SKM-1 (cell line): ENCODE measurements at regions not wholly inside any gene's neighbourhood (a gene's known extent, or its start where the extent isn't known, plus 50 kb on each side); places are given as distances from the start of the nearest gene placed in this dataset.
A peak's percentile ranks its signal among the peaks of the same experiment; 100 is the strongest.
"Not testable (repeated sequence)": the region's sequence is repeated elsewhere in the genome, so short reads cannot be mapped to it uniquely, and the experiment has no call there.

Experiments used
- DNase-seq: peaks from one replicate; lab custom pipeline; 2025; ENCODE audit not compliant: unreplicated experiment; lab: John Stamatoyannopoulos, UW

- no peak for DNase-seq
These were observed 90.2 kb downstream of the ZNF467 start for GRCh38 chr7:149683181-149683580.

GRCh38 chr7:149682038-149682437 is 91.3 kb downstream of the ZNF467 start:
- no peak for DNase-seq

GRCh38 chr7:149681274-149681673 is 92.1 kb downstream of the ZNF467 start:
- DNase-seq: no peak

DNA sequence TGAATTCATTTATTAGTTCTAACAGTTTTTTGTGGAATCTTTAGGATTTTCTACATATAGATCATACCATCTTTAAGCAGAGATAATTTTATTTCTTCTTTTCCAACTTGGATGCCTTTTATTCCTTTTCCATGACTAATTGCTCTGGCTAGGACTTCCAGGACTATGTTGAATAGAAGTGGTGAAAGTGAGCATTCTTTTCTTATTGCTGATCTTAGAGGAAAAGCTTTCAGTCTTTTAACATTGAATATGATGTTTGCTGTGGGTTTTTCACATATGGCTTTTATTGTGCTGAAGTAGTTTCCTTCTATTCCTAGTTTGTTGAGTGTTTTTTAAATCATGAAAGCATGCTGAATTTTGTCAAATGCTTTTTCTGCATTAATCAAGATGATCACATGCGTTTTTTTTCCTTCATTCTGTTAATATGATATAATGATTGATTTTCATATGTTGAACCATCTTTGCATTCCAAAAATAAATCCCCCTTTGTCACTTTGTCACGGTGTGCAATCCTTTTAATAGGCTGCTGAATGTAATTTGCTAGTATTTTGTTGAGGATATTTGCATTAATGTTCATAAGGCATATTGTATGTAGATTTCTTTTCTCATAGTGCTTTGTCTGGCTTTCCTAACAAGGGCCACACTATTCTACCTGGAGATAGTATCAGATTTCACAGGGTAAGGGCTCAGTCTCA is 92.9 kb downstream of the ZNF467 start:
- DNase-seq: no peak

- not testable (repeated sequence) for DNase-seq
These were observed 98.5 kb downstream of the ZNF467 start for GRCh38 chr7:149674728-149675385.

- DNase-seq: no peak
These were observed 100.4 kb downstream of the ZNF467 start for GRCh38 chr7:149673006-149673405.

DNA sequence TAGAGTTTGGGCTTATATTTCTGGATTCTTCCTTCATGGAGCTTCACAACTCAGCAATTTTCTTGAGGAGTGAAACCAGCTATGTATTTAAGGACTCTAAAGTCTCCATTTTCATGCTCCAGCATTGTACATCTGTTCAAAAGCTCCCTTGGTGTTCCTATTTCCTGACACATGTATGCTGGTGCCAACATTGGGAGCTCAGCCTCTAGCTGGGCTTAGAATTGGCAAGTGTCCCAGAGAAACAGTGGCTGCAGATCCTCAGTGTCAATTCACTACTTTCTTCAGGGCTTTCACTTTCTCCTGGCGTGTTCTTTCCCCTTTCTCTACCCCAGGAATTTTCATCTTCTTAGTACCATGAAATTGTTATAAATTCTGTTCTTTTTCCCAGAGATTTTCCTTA is 103.1 kb downstream of the ZNF467 start:
- no peak for DNase-seq

DNA sequence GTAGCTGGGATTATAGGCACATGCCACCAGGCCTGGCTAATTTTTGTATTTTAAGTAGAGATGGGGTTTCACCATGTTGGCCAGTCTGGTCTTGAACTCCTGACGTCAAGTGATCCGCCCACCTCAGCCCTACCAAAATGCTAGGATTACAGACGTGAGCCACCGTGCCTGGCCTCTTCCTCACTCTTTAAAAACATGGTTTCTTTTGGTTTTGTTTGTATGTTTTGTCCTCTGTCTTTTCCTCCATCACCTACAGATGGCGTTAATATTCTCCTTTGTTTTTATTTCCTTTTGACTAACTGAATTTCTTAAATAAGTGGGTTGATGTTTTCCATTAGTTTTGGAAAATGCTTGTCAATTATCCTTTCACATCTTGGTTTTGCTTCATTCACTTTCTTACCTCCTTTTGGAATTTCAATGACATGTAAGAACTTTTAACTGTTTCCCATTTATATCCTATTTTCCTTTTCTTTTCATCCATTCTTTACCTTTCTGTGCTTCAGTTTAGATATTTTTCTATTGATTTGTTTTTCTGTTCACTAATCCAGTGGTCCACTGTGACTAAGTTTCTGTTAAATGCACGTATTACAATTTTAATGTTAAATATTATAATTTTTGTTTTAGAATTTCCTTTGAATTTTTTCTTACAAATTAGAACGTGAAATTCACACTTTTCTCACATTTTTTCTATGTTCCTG is 104.1 kb downstream of the ZNF467 start:
- DNase-seq: no peak

DNA sequence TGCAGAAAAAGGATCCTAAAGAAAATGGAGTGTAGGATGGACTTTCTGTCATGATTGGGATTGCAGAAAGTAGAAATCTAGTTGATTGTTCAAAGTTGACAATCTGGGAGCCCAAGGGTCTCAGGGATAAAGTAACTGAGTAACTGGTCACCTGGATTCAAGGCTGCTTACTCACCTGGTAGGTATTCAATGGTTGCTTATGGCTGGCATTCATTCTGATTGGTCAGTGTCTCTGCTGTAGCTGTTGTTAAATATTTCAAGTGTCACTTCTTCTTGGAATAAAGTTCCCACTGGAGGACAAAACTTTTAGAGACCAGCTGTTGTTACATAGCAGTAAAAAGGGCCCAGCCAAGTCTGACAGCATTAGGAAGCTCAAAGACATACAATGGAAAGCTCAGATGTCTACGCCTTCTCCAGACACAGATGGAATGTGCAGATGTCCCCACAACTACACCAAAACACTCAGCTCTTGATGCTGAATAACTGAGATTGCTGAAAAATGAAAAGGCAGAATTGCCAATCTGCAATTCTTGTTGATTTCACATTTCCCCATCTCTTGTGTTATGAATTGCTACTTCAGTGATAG is 106.9 kb downstream of the ZNF467 start:
- no peak for DNase-seq

DNA sequence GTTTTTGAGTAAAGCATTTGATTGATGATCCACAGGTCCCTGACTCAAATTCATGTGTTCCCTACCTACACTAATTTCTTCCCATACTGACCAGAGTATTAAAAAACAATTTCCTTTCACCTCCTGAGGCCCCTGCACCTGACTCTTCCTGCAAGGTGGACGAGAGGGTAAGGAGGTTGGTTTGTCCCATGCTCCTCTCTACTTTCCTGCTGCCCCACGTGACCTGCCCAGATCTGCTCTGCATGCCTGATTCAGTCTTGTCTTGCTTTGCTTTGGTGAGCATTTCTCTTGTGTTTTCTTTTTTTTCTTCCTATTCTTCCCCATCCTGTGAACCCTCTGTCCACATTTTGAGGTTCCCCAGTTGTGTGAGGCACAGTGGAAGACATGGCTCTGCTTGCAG is 107.8 kb downstream of the ZNF467 start:
- DNase-seq: not testable (repeated sequence)

GRCh38 chr7:149664666-149665065 is 108.7 kb downstream of the ZNF467 start:
- DNase-seq: no peak

- DNase-seq: no peak
These were observed 109.2 kb downstream of the ZNF467 start for GRCh38 chr7:149664176-149664575.

DNA sequence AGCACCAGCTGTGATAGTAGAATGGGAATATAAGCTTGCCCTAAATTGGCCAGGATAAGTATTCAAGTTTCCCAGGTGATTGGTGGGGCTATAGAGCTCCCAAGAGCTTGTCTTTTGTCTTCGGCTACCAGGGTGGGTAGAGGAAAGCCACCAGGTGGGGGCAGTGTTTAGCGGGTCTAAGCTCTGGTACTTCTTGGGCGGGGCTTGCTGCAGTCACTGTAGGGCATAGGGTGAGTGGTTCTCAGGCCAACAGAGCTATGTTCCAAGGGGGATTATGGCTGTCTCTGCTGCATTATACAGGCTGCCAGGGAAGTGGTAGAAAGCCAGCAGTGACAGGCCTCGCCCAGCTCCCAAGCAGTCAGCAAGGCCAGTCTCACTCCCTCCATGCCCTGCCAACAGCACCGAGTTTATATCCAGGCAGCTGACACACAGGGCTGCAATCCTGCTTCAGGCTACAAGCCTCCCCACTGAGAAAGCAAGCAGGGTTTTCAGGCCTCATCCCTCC is 110.7 kb downstream of the ZNF467 start:
- DNase-seq: peak; percentile 27

DNA sequence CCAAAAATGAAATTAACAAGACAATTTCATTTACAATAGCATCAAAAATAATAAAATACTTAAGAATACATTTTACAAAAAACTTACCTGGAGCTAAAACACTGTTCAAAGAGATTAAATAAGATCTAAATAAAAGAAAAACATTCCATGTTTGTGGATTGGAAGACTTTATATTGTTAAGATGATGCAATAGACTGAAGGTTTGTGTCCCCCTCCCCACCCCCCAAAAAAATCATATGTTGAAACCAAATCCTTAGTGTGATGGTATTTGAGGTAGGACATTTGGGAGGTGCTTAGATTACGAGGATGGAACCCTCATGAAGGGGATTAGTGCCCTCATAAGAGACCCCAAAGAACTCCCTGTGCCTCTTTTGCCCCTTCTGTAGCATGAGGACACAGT is 117.6 kb downstream of the ZNF467 start:
- DNase-seq: no peak

- DNase-seq: no peak
These were observed 118.8 kb downstream of the ZNF467 start for GRCh38 chr7:149654588-149654987.

DNA sequence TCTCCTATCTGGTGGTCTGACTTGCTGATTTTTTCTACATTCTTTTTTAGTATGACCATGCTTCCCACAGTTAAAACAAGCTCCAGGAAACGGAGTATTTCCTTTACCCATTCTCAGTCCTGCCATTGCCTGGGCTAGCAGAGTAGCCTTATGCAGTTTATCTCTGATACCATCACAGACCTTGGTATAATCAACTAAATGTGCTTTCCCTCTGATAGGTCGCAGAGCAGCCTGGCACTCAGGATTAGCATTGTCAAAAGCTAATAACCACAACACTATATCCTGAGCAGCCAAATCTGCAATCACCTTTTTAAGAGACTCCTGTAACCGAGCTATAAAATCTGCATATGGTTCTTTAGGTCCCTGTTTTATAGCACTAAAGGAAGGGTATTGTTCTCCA is 123.2 kb downstream of the ZNF467 start:
- not testable (repeated sequence) for DNase-seq

GRCh38 chr7:149644754-149645153 is 128.6 kb downstream of the ZNF467 start:
- no peak for DNase-seq

GRCh38 chr7:149642589-149642988 is 130.8 kb downstream of the ZNF467 start:
- no peak for DNase-seq

GRCh38 chr7:149638566-149639320 is 134.6 kb downstream of the ZNF467 start:
- no peak for DNase-seq

DNA sequence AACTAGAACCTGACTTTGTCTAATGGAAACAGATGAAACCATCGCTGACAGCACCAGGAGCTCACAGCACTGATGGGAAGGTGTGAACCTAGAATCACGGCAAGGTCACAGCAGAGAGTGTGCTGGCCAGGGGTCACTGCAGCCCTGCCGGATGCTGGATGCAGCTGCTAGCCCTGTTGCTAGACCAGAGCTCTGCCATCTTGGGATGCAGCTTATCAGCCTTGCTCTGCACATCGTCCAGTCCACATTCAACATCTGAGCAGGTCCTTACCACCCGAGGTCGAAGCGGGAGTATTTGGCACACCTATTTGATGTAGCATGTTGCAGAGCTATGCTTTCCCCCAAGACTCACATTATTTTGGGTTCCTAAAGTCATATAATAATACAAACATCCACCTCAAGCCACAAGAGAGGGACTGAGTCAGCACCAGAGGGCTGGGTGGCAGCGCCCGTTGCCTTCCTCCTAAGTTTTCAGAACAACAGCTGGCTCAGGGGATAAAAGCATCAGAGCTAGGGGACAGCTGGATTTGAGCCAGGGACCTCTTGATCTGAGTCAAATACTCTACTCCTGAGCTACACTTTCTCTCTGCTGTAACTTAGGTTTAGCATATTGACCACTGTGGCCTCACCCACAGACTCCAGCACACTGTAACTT is 135.3 kb downstream of the ZNF467 start:
- no peak for DNase-seq
